GM23338 (cell line): ENCODE measurements at regions not wholly inside any gene's neighbourhood (a gene's known extent, or its start where the extent isn't known, plus 50 kb on each side); places are given as distances from the start of the nearest gene placed in this dataset.

Source experiments
- CREB1 ChIP-seq: fragments of 250-450 bp; sonication (Bioruptor Pico); IDR thresholded peaks from 2 replicates; pipeline ENCODE4 v1.5.0; 2020; ENCODE audit warnings: low read depth, mild to moderate bottlenecking, moderate library complexity
- EZH2 ChIP-seq: fragments of 200-600 bp; sonication (generic); IDR thresholded peaks from one replicate; pipeline ENCODE4 v1.8.0; 2017; ENCODE audit warnings: antibody characterized with exemption, mild to moderate bottlenecking, low read depth; ENCODE audit not compliant: unreplicated experiment
- EZH2phosphoT487 ChIP-seq: fragments of 200-600 bp; sonication (generic); IDR thresholded peaks from one replicate; pipeline ENCODE4 v1.8.1; 2018; ENCODE audit warnings: antibody characterized with exemption; ENCODE audit not compliant: unreplicated experiment
- JUNB ChIP-seq: IDR thresholded peaks from one replicate; pipeline ENCODE4 v1.6.1; 2016; ENCODE audit warnings: antibody characterized with exemption; ENCODE audit not compliant: unreplicated experiment
- POLR2AphosphoS5 ChIP-seq: IDR thresholded peaks from 2 replicates; pipeline ENCODE4 v1.6.1; 2016; ENCODE audit warnings: antibody characterized with exemption, low read depth
- STAT1 ChIP-seq: IDR thresholded peaks from one replicate; pipeline ENCODE4 v1.6.1; 2016; ENCODE audit warnings: antibody characterized with exemption; ENCODE audit not compliant: unreplicated experiment
- ZNF114 ChIP-seq: fragments of 250-450 bp; sonication (Bioruptor Pico); IDR thresholded peaks from 2 replicates; pipeline ENCODE4 v1.5.0; 2020; ENCODE audit warnings: mild to moderate bottlenecking, moderate library complexity
- ZNF331 ChIP-seq: fragments of 250-450 bp; sonication (Bioruptor Pico); IDR thresholded peaks from 2 replicates; pipeline ENCODE4 v1.5.0; 2020; ENCODE audit warnings: low read depth, mild to moderate bottlenecking, moderate library complexity
- TF ChIP-seq, protein P1 (sequence below): fragments of 250-450 bp; sonication (Bioruptor Pico); IDR thresholded peaks from 2 replicates; pipeline ENCODE4 v1.5.0; 2020; ENCODE audit warnings: mild to moderate bottlenecking, moderate library complexity
- TF ChIP-seq, protein P2 (sequence below): IDR thresholded peaks from 2 replicates; pipeline ENCODE4 v1.6.1; 2016; ENCODE audit warnings: antibody characterized with exemption
- TF ChIP-seq, protein P3 (sequence below), 2 experiments: fragments of 200-600 bp in 1 of 2; sonication (generic) in 1 of 2; conservative IDR thresholded peaks; 2 replicates each; pipeline versions ENCODE4 v1.5.1 to v1.6.1; 2016 to 2017; ENCODE audit warnings: antibody characterized with exemption in 2 of 2, low read depth in 2 of 2, mild to moderate bottlenecking in 2 of 2, moderate library complexity in 1 of 2
- TF ChIP-seq, protein P4 (sequence below): IDR thresholded peaks from one replicate; pipeline ENCODE4 v1.6.1; 2018; ENCODE audit warnings: antibody characterized with exemption; ENCODE audit not compliant: unreplicated experiment

DNA sequence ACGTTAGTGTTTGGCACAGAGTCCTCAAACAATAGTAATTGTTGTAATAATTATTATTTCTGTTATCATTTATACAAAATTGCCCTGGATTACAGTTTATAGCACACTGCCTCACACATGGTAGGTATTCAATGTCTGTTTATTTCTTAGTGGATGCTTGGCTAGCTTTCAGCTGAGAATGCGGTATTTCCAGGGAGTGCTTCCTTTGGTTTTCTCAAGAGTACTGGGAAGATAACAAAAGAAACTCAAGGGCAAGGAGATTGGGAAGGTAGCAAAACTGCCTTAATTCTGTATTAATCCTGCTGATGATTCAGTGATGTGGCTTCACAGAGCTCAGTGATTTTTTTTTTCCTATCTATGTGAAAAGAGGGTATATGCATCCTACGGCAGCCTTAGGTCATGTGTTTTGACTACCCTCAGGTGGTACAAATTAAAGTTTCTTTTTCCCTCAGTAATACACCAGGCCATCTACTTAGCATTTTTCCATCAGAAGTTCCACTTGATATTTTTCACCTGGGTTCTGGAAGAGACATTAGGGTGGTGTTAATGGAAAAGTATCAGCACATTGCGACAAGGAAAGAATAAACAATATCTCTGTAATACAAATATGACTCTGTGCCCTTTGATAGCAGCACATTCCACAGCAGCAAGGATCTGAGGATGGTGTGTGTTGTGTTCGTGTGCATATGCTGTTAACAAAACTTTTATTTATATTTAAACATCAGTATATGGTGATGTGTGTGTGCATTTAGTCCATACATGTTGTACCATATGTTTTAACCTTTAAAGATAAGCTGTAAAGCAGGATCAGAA, 124.3 kb upstream of the RASGEF1B start (continued):
- TF ChIP-seq, protein P1, sequence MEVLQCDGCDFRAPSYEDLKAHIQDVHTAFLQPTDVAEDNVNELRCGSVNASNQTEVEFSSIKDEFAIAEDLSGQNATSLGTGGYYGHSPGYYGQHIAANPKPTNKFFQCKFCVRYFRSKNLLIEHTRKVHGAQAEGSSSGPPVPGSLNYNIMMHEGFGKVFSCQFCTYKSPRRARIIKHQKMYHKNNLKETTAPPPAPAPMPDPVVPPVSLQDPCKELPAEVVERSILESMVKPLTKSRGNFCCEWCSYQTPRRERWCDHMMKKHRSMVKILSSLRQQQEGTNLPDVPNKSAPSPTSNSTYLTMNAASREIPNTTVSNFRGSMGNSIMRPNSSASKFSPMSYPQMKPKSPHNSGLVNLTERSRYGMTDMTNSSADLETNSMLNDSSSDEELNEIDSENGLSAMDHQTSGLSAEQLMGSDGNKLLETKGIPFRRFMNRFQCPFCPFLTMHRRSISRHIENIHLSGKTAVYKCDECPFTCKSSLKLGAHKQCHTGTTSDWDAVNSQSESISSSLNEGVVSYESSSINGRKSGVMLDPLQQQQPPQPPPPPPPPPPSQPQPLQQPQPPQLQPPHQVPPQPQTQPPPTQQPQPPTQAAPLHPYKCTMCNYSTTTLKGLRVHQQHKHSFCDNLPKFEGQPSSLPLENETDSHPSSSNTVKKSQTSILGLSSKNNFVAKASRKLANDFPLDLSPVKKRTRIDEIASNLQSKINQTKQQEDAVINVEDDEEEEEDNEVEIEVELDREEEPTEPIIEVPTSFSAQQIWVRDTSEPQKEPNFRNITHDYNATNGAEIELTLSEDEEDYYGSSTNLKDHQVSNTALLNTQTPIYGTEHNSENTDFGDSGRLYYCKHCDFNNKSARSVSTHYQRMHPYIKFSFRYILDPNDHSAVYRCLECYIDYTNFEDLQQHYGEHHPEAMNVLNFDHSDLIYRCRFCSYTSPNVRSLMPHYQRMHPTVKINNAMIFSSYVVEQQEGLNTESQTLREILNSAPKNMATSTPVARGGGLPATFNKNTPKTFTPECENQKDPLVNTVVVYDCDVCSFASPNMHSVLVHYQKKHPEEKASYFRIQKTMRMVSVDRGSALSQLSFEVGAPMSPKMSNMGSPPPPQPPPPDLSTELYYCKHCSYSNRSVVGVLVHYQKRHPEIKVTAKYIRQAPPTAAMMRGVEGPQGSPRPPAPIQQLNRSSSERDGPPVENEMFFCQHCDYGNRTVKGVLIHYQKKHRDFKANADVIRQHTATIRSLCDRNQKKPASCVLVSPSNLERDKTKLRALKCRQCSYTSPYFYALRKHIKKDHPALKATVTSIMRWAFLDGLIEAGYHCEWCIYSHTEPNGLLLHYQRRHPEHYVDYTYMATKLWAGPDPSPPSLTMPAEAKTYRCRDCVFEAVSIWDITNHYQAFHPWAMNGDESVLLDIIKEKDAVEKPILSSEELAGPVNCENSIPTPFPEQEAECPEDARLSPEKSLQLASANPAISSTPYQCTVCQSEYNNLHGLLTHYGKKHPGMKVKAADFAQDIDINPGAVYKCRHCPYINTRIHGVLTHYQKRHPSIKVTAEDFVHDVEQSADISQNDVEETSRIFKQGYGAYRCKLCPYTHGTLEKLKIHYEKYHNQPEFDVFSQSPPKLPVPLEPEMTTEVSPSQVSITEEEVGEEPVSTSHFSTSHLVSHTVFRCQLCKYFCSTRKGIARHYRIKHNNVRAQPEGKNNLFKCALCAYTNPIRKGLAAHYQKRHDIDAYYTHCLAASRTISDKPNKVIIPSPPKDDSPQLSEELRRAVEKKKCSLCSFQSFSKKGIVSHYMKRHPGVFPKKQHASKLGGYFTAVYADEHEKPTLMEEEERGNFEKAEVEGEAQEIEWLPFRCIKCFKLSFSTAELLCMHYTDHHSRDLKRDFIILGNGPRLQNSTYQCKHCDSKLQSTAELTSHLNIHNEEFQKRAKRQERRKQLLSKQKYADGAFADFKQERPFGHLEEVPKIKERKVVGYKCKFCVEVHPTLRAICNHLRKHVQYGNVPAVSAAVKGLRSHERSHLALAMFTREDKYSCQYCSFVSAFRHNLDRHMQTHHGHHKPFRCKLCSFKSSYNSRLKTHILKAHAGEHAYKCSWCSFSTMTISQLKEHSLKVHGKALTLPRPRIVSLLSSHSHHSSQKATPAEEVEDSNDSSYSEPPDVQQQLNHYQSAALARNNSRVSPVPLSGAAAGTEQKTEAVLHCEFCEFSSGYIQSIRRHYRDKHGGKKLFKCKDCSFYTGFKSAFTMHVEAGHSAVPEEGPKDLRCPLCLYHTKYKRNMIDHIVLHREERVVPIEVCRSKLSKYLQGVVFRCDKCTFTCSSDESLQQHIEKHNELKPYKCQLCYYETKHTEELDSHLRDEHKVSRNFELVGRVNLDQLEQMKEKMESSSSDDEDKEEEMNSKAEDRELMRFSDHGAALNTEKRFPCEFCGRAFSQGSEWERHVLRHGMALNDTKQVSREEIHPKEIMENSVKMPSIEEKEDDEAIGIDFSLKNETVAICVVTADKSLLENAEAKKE (CRISPR knock-in tag) = no peak
- TF ChIP-seq CREB1 (CRISPR knock-in tag) (no peak), ZNF331 (no peak), EZH2 (no peak), ZNF114 (CRISPR knock-in tag) (no peak), POLR2AphosphoS5 (no peak), JUNB (no peak), STAT1 (no peak), EZH2phosphoT487 (no peak)
- TF ChIP-seq, protein P2, sequence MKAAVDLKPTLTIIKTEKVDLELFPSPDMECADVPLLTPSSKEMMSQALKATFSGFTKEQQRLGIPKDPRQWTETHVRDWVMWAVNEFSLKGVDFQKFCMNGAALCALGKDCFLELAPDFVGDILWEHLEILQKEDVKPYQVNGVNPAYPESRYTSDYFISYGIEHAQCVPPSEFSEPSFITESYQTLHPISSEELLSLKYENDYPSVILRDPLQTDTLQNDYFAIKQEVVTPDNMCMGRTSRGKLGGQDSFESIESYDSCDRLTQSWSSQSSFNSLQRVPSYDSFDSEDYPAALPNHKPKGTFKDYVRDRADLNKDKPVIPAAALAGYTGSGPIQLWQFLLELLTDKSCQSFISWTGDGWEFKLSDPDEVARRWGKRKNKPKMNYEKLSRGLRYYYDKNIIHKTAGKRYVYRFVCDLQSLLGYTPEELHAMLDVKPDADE = no peak
- TF ChIP-seq, protein P3, sequence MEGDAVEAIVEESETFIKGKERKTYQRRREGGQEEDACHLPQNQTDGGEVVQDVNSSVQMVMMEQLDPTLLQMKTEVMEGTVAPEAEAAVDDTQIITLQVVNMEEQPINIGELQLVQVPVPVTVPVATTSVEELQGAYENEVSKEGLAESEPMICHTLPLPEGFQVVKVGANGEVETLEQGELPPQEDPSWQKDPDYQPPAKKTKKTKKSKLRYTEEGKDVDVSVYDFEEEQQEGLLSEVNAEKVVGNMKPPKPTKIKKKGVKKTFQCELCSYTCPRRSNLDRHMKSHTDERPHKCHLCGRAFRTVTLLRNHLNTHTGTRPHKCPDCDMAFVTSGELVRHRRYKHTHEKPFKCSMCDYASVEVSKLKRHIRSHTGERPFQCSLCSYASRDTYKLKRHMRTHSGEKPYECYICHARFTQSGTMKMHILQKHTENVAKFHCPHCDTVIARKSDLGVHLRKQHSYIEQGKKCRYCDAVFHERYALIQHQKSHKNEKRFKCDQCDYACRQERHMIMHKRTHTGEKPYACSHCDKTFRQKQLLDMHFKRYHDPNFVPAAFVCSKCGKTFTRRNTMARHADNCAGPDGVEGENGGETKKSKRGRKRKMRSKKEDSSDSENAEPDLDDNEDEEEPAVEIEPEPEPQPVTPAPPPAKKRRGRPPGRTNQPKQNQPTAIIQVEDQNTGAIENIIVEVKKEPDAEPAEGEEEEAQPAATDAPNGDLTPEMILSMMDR (conservative IDR thresholded peaks at IDR 0.05; ENCODE audit: low read depth in 2 of 2) = no peak
- TF ChIP-seq, protein P4, sequence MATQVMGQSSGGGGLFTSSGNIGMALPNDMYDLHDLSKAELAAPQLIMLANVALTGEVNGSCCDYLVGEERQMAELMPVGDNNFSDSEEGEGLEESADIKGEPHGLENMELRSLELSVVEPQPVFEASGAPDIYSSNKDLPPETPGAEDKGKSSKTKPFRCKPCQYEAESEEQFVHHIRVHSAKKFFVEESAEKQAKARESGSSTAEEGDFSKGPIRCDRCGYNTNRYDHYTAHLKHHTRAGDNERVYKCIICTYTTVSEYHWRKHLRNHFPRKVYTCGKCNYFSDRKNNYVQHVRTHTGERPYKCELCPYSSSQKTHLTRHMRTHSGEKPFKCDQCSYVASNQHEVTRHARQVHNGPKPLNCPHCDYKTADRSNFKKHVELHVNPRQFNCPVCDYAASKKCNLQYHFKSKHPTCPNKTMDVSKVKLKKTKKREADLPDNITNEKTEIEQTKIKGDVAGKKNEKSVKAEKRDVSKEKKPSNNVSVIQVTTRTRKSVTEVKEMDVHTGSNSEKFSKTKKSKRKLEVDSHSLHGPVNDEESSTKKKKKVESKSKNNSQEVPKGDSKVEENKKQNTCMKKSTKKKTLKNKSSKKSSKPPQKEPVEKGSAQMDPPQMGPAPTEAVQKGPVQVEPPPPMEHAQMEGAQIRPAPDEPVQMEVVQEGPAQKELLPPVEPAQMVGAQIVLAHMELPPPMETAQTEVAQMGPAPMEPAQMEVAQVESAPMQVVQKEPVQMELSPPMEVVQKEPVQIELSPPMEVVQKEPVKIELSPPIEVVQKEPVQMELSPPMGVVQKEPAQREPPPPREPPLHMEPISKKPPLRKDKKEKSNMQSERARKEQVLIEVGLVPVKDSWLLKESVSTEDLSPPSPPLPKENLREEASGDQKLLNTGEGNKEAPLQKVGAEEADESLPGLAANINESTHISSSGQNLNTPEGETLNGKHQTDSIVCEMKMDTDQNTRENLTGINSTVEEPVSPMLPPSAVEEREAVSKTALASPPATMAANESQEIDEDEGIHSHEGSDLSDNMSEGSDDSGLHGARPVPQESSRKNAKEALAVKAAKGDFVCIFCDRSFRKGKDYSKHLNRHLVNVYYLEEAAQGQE = no peak
